AG04449 (cell line): ENCODE measurements at regions not wholly inside any gene's neighbourhood (a gene's known extent, or its start where the extent isn't known, plus 50 kb on each side); places are given as distances from the start of the nearest gene placed in this dataset.
"Not testable (repeated sequence)": the region's sequence is repeated elsewhere in the genome, so short reads cannot be mapped to it uniquely, and the experiment has no call there.

Source experiments
- CTCF ChIA-PET: fragments of 350-600 bp; formaldehyde crosslinking; extraction: SDS; loops from one replicate; lab custom pipeline; 2021; ENCODE audit warnings: antibody characterized with exemption; lab: Yijun Ruan, JAX
- POLR2A ChIA-PET: fragments of 400-600, 350-600 bp; formaldehyde crosslinking; extraction: SDS; loops from one replicate; lab custom pipeline; 2020; ENCODE audit warnings: antibody characterized with exemption, inconsistent platforms; lab: Yijun Ruan, JAX
- DNase-seq: peaks from one replicate; pipeline ENCODE4 v3.0.0-alpha.2; 2010; ENCODE audit warnings: low read depth, low spot score
- H3K4me3 ChIP-seq: 2 replicates; pipeline ENCODE4 v1.5.1; 2011; ENCODE audit warnings: low read depth, mild to moderate bottlenecking, control low read depth, low read length

DNA sequence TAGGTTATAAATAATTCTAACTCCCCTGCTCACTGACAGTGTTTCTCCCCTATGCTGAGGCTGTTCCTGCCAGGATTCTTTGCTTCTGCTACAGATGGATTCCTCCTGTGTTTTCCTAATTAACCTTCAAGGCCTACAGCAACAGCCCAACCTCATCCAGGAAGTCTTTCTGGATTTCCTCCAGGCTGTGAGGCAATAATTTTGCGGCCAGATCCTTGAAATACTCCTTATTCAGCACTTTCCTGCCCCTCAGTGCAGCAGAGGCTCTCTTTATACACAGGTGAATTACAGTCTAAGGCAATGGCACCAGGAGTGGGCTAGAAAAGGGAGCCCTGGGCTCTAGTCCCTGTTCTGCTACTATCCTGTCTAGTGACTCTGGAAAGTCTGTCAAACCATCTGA lies 102.1 kb upstream of the PRSS12 start:
- POLR2A ChIA-PET, CTCF ChIA-PET, H3K4me3 ChIP-seq, DNase-seq: not testable (repeated sequence)

GRCh38 chr4:118461435-118461834 lies 108.6 kb upstream of the PRSS12 start:
- CTCF ChIA-PET: interaction anchor here (0.6 kb wide), 1 partner anchor 16 kb away, joined by 4 read pairs; no protein-coding TSS in a partner anchor
- POLR2A ChIA-PET, H3K4me3 ChIP-seq, DNase-seq: not testable (repeated sequence)

DNA sequence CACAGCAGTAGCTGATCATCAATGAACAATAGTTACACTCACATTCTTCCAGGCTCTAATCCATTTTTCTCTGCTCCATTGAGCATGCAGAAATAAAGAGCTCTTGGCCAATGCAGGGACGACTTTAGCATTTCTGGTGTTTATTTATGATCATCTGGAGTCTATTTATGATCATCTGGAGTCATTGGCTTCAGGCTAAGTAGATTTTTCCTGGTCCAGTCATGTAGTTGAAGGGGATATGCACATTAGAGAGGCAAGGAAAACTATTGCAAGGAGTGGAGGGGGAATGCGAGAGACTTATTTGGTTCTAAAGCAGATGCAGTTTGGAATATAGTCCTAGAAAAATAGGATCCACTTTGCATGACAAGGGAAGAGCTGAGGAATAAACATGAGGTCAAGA lies 113.0 kb upstream of the PRSS12 start:
- H3K4me3 ChIP-seq, POLR2A ChIA-PET, CTCF ChIA-PET: not testable (repeated sequence)
- peak; percentile 24 for DNase-seq

DNA sequence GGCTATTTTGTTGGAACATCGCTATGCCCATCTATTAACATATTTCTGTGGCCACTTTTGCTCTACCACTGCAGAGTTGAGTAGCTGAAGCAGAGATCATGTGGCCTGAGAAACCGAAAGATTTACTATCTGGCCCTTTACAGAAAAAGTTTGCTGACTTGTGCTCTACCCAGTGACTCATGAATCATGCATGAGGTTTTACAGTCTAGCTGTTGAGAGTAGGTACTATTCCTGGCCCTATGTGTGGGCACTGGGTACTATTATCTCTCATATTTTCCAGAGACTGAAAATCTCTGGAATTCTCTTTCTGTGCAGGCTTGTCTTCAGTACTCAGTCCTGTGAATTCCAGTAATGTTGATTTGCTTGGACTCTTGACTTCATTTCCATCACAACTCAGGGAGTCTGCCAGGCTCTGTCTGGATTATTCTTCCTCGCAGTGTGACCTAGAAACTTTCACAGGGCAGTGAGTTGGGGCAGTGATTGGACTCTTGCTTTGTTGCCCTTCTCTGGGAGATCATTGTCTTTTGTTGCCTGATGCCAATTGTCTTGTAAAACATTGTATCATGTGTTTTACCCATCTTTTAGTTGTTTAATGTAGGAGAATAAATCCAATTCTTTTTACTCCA lies 121.3 kb upstream of the PRSS12 start:
- POLR2A ChIA-PET, H3K4me3 ChIP-seq, CTCF ChIA-PET: not testable (repeated sequence)
- peak; percentile 44 for DNase-seq

GRCh38 chr4:118474771-118475170 lies 122.0 kb upstream of the PRSS12 start:
- POLR2A ChIA-PET, H3K4me3 ChIP-seq, CTCF ChIA-PET: not testable (repeated sequence)
- DNase-seq: peak; percentile 49

DNA sequence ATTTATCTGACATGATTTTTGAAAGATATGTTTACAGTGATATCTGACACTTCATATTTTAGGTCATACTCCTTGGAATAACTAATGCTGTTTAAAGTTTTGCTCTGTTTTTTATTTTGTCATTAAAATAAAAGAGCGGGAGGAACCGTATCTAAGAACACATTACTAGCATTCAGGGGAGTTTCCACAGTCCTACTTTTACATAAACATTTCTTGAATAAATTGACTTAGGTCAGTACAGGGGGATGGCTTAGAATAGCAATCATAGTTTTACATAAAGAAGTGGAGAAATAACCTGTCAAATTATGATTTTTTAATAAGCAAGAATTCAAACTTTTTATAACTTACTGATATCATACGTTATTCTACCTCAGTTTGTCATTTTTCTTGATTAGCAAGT lies 123.1 kb upstream of the PRSS12 start:
- H3K4me3 ChIP-seq, CTCF ChIA-PET, POLR2A ChIA-PET, DNase-seq: not testable (repeated sequence)

DNA sequence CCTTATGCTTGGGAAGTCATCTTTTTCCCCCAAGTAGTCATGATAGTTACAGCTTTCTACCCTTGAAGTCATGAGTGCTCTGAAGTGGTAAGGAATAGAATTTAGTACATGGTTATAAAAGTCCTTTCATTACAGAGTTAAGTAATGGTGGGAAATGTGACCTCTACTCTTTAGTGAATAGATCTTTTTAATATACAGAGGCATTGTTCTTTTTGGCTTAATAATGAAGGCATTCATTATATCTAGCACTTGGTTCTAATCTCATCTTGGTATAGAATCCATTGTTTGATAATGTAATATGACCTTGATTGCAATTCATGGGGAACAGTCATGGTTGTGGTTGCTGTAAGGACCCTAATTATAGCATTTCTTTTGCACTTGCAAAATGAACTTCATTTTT lies 125.0 kb upstream of the PRSS12 start:
- H3K4me3 ChIP-seq, POLR2A ChIA-PET, CTCF ChIA-PET, DNase-seq: not testable (repeated sequence)

DNA sequence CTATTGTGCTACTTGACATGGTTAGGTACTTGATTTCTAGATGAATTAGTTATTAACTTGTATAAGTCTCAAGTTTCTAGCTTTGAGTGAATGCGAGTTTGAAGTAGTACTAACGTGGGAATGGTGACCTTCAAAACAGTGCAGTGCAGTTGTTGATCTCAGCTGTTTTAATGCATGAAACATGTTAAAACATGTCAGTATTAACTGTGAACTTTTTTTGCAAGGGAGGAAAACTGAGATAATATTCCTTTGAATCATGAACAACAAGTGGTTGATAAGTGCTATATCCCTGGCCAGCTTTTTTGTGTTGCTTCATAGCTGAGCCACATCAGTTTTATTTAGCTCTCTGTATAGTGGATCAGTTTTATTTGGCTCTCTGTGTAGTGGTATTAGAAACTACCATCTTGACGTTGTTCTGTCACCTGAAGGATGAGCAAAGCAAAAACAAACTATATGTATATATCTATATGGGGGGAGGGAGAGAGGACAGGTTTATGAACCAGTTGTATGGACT lies 133.1 kb upstream of the PRSS12 start:
- CTCF ChIA-PET, POLR2A ChIA-PET, H3K4me3 ChIP-seq, DNase-seq: not testable (repeated sequence)

GRCh38 chr4:118492963-118493362 lies 140.2 kb upstream of the PRSS12 start:
- DNase-seq, CTCF ChIA-PET, POLR2A ChIA-PET, H3K4me3 ChIP-seq: not testable (repeated sequence)

DNA sequence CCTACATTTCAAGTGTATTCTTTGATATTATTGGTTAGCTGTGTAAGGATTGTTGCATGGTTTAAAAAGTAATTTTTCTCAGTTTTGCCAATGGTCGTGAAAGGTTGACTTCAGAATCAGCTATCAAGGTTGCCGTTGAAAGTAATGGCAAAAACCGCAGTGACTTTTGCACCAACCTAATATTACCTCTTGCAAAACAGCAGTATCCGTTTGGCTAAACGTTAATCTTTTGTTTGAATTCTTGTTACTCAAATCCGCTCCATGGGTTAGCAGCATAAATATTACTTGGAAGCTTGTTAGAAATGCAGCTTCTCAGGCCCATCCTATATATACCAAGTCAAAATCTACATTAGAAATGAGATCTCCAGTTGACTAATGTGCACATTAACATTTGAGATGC lies 141.6 kb upstream of the PRSS12 start:
- H3K4me3 ChIP-seq, DNase-seq, POLR2A ChIA-PET, CTCF ChIA-PET: not testable (repeated sequence)

DNA sequence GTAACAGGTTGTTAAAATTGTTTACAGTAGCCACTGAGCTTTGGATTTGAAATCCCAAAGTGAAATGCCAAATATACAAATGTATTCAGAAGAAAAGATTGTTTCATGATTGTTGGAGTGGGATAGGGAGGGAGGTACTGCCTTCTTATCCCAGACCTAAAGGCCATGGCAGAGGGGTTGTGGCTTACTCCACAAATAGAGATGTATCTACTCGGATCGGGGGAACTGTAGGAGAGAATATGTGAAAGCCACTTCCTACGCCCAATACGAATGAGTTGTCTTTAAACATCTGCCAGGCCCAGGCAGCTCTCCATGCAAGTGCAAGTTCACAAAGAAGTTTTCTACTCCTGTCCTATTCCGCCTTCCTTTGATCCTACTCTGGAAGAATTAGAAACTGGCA lies 150.2 kb upstream of the PRSS12 start:
- DNase-seq, POLR2A ChIA-PET, H3K4me3 ChIP-seq: not testable (repeated sequence)
- CTCF ChIA-PET: interaction anchor here (0.6 kb wide), 1 partner anchor 79 kb away, joined by 4 read pairs; no protein-coding TSS in a partner anchor

GRCh38 chr4:118504927-118505326 lies 152.1 kb upstream of the PRSS12 start:
- DNase-seq, H3K4me3 ChIP-seq: not testable (repeated sequence)
- CTCF ChIA-PET: interaction anchor here (0.6 to 3.0 kb wide), 3 partner anchors 81 to 143 kb away, joined by 3 to 11 read pairs (median 4); no protein-coding TSS in a partner anchor

GRCh38 chr4:118505491-118505890 lies 152.7 kb upstream of the PRSS12 start:
- CTCF ChIA-PET: interaction anchor here (0.6 to 3.0 kb wide), 3 partner anchors 82 to 144 kb away, joined by 3 to 11 read pairs (median 4); no protein-coding TSS in a partner anchor
- DNase-seq, POLR2A ChIA-PET, H3K4me3 ChIP-seq: not testable (repeated sequence)

More at GRCh38 chr4:118504927-118505326, 152.1 kb upstream of the PRSS12 start:
- POLR2A ChIA-PET: not testable (repeated sequence)

DNA sequence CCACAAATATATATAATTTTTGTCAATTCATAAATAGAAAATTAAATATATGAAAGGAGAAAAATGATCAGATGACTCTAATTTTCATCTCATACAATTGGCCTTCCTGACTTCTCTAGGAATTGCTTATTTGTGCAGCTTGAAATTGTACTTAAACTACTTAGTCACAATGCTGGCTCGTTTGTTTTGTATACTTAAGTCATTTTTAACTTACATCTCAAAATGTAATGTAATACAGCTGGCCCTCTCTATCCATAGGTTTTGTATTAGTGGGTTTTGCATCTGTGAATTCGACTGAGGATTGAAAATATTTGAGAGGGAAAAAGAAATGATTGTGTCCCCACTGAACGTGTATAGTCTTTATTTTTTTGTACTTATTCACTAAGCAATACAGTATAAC lies 160.1 kb upstream of the PRSS12 start:
- POLR2A ChIA-PET, DNase-seq, CTCF ChIA-PET, H3K4me3 ChIP-seq: not testable (repeated sequence)

DNA sequence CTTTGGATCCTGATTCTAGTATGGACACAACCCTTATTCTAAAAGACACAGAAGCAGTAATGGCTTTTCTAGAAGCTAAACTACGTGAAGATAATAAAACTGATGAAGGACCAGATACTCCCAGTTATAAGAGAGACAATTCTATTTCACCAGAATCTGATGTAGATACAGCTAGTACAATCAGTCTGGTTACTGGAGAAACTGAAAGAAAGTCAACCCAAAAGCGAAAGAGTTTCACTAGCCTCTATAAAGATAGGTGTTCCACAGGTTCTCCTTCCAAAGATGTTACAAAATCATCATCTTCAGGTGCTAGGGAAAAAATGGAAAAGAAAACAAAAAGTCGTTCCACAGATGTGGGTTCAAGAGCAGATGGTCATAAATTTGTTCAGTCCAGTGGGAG lies 161.5 kb upstream of the PRSS12 start:
- CTCF ChIA-PET: not testable (repeated sequence)

DNA sequence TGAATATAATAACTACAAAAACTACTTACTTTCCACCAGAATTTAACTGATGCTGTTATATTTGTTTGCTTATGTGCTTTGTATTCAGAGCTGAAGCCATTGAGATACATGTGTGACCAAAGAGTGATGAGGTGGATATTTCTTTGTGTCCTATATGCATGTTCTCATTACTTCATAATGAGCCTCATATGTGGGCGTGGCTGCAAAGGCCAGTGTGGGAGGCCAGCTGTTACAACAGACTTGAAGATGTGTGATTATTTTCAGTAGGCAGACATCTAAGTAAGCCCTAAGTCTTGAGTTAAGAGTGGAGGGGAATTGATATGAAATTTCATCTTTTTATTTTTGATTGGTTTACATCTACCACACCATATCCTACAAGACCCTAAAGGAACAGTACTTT lies 163.3 kb upstream of the PRSS12 start:
- H3K4me3 ChIP-seq, CTCF ChIA-PET, POLR2A ChIA-PET, DNase-seq: not testable (repeated sequence)

More for the DNA sequence above, 161.5 kb upstream of the PRSS12 start:
- H3K4me3 ChIP-seq, POLR2A ChIA-PET, DNase-seq: not testable (repeated sequence)

- H3K4me3 ChIP-seq, POLR2A ChIA-PET, CTCF ChIA-PET, DNase-seq: not testable (repeated sequence)
Measured at GRCh38 chr4:118530107-118530506, 155.1 kb upstream of the METTL14 start.
